T-helper 22 cell (primary cell): ENCODE measurements at regions not wholly inside any gene's neighbourhood (a gene's known extent, or its start where the extent isn't known, plus 50 kb on each side); places are given as distances from the start of the nearest gene placed in this dataset.

ENCODE experiments used
- DNase-seq: peaks from one replicate; pipeline ENCODE4 v3.0.0-alpha.2; 2020; ENCODE audit warnings: low read depth

DNA sequence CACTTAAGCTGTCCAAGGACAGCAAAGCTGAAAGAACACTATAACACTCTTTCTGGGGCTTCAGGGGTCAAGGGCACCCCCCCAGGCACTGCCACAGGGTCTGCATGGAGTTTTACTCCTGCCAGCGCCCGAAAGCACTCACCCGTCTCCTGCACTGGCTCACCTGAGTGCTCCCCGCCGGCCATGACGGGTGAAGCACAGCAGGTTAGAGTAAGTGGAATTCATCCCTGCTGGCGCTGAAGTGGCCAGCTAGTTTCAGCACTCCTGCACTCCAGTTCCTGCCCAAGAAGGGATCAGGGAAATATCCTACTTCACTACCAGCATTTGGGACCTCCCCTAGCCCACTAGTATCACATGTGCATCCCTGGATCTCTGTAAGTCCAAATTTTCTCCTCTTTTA is 516.0 kb downstream of the ZNF608 start:
- no peak for DNase-seq

DNA sequence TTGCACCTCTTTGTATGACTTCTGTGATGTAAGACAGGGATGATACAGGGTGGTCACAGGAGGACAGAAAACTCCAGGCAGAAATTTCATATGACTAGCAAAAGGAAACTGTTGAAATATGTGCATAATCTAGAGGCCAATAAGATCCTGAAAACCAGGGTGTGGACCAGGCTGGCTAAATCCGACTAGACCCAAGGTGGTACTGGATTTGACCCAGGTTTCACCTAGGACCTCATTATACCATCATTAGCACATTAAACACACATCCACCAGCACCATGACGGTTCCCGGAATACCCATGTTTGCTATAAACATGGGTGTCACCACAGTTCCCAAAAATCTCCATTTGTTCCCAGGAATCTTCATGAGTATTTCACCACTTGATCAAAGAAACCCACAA is 517.1 kb downstream of the ZNF608 start:
- DNase-seq = no peak

DNA sequence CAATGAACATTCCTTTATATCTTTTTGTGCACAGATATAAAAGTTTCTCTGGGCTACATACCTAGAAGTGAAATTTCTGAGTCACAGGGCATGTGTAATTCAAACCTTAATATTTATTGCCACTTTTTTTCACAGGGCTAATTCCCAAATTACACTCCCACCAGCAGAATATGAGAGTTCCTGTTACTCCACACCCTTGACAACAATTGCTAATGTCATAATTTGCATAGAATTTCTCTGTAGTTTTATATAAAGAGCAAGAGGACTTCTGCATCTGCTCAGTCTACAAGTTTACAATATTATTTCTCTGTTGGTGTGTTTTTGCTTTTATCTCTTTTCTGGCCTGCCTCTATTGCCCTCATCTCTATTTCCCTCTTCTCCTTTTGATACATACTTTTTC is 518.5 kb downstream of the ZNF608 start:
- DNase-seq = no peak

DNA sequence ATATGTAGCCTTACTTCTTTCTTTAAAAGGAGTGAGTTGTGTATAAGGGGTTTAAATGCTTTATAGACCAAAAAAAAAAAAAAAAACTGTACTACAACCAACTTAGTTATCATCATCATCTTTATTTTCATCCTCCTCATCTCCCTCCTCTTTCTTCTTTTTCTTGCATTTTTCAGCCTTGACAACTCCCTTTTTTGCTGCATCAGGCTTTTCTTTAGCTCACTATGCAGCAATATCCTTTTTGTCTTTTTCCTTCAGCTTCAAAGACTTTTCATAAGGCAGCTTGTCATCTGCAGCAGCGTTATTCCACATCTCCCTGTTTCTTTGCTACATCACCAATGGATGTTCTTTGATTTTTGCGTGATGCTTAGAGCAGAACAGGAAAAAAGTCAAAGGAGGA is 526.0 kb downstream of the ZNF608 start:
- DNase-seq = no peak

DNA sequence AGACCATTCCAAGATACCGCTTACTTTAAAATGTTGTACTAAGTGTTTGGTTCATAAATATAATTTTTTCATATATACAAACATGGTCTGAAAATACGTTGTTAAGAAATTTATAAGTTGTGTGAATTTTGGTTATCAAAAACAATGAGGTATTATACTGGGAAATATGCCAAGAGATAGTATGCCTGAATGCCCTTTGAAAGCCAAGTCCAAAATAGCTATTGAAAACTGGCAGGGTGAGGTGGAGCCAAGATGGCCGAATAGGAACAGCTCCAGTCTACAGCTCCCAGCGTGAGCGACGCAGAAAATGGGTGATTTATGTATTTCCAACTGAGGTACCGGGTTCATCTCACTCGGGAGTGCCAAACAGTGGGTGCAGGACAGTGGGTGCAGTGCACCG is 533.5 kb downstream of the ZNF608 start:
- no peak for DNase-seq

DNA sequence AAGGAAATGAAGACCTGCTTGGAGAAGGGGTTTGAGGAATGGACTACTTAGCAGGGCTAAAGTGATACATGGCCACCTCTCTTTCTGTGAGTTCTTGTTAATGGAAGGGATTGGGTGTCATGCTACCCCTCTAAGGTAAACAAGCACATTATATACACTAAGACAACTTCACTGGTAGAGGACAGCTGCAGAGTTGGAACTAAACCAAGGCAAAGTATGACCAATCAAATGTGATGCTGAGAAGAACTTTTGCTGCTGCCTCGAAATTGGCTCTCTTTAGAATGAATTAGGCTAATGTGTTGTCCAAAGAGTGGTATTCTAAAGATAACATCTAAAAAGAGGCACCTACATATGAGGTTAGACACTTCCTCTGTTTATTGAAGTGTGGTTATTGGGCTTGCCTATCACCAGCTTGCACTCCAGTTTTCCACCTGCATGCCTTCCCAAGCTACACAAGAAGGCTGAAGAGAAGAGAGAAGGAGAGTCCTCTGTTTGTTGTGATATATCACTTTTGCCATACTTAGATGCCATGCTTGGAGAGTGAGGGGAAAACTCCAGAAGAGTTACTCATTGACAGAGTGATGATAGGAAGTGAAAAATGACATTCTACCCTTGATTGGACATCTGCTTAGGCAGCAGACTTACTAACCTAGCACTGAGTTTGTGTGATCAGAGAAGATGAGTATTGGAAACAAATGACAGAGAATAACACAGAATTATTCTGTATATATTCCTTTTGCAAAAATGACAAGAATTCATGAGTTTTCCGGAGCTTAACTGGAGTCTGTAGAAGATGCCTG is 536.1 kb downstream of the ZNF608 start:
- DNase-seq = no peak

DNA sequence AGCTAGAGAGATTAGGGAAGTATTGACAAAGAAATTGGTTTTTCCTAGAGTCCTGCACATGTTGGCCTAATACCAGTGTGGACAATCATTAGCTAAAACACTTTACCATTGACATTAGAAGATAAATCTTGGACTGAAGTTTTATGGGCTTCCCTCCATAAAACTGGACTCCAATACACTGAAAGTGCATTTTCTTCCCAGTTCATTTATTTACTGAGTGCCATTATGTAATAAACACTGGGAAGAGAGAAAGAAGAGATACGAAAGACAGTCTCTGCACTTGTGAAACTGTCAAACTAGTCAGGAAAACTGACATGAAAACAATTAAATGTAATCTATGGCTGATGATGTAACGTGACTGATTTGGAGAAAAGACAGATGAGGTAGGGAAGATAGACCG is 539.3 kb downstream of the ZNF608 start:
- DNase-seq = no peak

DNA sequence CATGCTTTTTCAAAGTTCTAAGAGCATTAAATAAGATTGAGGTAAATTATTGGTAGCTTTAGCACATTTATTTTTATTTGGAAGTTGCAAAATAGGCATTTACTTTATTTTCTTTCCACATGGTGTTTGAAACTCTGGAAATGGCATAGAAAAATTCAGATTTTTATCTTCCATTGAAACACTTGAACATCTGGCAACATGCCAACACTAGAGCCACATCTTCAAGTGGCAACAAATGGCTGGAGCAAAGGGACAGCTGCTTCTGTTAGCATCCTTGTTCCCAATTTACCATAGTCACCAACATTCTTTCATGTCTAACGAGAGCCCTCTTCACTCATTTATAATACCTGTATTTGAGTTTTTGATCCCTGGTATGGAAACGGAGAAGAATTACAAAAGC is 539.9 kb downstream of the ZNF608 start:
- DNase-seq = no peak

DNA sequence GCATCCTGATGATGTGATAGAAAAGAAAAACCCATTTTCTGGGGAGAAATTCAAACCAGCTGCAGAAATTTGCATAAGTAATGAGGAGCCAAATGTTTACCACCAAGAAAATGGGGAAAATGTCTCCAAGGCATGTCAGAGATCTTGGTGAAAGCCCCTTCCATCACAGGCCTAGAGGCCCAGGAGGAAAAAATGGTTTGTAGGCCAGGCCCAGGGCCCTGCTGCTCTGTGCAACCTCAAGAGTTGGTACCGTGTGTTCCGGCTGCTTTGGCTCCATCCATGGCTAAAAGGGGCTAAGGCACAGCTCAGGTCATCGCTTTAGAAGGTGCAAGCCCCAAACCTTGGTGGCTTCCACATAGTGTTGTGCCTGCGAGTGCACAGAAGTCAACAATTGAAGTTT is 543.1 kb downstream of the ZNF608 start:
- DNase-seq = no peak

DNA sequence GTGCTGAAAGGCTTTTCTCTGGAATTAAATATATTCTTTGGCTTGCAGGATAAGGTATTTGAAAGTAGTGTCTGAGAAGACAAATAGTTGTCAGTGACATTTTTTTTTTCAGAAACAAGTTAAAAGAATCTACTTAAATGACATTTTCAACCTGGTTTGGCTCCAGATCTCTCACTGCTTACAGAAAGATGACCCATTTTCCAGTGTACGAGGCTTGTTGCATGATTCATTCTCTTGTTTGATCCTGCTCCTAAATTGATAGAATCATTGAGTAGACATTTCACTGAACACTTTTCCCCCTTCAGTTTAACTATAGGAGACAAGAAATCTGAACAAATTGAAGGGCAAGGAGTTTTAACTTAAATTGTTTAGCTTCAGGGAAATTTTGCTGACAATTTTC is 546.1 kb downstream of the ZNF608 start:
- DNase-seq = no peak

DNA sequence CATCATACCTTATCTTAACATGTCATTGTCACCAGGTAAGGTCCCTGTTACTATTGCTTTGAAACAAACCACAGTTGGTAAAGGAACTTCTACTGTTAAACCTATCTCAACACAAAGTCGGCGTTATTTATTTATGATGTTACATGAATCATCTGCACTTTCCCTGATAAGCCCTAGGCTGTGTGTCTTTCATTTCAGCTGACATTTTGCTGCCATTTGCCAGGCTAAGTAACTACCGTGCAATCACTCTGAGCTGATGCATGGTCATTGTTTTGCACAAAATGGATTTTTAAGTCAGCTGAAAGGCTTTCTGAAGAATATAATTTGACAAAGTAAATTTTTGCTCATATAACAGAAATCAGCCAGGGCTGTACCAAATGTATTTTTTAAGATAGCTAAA is 546.5 kb downstream of the ZNF608 start:
- no peak for DNase-seq

DNA sequence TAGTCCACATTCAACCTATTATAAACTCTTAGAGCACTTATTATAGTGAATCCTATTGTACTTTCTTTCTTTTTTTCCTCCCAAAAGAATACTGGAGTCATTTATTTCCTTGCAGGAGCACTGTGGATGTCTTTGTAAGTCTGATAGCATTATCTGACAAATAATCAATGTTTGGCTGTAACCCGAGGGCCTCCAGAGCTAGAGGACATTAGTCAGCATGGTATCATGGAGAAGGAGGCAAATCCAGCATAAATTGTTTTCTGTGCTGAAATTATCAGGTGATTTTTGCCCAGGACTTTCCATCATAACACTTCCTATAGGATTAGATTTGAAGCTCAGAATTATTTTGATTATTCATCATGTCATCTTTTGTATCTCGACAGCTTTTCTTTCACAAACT is 551.0 kb downstream of the ZNF608 start:
- DNase-seq = no peak

DNA sequence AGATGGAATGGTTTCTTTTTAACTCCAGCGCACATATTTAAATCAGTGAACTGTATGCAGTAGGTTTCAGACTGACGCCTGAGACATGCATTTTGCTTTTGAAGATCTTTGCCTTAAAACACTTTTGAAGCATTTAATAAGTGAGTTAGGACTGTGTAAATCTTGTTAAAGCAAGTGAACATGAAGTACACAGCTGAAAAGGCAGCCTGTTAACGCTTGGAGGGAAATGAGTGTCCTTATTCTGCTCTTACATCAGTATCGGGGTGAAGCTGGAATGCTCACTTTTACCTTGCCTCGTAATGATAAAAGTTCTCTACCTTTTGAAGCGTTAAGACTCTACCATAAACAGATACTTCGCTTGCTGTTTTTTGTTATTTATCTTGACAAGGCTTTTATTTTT is 552.2 kb downstream of the ZNF608 start:
- DNase-seq = no peak

DNA sequence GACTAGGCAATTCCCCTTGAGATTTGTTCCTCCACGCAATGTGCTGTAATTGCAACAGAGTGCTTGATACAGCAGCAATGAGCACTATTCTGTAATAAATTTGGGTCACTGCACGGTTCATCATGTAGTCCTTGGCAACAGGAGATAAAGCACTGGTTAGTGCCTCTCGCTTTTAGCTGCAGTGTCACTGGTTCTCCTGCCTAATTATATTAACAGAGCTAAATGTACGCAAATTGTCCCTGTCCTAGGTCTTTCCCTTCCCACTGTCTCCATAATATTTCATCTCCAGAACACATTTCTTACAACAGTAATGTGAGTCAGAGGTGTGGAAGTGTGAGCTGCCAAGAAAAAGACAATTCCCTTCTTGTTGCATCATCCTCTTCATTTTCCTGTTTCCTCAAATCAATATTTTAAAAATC is 553.1 kb downstream of the ZNF608 start:
- no peak for DNase-seq

DNA sequence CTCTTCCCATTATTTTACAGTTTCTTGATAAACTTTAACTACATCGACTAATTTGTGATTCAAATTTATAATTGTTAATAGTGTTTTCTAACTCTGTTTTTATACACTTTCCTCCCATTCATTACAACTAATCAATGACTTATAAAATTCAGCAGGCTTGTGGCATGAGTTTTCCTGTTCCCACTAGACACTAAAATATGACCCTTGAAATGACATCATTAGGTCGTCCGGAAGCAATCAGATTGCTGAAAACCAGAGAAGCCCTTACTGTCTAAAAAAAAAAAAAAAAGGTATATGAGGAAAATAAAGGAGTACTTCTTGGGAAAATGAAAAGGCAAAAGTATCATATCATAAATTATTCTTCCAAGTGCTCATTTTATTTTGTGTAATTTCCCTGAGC is 553.7 kb downstream of the ZNF608 start:
- no peak for DNase-seq

DNA sequence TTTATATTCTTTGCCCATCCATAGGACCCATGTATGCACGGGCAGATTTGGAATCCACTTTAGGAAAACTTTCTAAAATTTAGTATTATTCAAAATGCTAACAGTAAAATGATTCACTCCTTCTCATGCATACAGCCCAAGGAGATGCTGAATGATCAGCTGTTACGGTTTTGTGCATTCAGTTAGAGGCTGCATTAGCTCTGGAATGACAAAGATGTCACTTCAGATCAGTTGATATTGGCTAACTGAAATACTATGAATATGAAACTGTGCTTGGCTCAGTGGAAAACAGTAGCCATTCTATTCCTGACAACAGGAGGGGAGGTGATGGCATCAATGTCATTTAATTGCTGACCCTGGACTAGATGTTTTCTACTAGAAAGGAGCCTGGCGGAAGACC is 560.7 kb downstream of the ZNF608 start:
- no peak for DNase-seq

DNA sequence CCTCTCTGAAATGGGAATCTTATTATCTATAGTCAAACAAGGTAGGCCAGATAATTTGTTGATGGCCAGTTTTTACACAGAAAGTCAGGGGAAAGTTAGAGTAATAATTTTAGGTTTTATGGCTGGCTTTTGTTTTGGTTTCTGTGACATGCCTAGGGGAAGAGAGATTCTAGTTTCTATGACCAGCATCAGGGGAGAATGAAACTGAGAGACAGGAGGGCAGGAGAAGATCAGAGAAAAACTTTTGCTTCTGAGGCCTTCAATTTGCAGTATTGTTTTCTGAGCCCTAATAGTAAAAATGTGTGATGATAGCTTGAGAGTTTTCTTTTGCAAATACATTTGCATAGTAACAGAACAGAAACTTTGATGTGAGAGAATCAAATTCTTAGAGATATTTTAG is 564.3 kb downstream of the ZNF608 start:
- no peak for DNase-seq

DNA sequence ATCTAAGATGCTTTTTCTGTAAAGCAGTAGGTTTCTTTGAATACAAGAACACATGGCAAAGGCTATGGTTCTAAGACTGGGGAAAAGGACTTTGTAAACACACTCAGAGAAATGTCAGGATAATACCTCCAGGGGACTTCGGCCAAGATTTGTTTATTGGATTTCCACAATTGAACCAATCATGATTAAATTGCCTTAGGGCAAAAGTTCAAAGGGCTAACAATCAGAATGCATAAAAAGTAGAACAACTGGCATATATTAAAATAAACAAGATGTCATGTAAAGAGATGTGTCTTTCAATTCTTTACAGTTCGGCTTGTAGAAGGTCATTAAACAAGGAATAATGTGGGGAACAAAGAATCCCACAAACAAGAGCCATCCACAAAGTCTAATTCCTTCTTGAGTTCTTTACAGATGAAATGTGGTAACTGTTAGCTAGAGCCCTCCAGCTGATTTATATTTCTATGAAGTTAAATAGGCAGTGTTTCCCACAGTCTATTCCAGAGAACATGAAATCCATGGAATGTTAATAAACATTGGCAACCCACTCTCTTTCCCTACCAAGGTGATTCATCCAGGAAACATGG is 565.5 kb downstream of the ZNF608 start:
- DNase-seq = no peak

DNA sequence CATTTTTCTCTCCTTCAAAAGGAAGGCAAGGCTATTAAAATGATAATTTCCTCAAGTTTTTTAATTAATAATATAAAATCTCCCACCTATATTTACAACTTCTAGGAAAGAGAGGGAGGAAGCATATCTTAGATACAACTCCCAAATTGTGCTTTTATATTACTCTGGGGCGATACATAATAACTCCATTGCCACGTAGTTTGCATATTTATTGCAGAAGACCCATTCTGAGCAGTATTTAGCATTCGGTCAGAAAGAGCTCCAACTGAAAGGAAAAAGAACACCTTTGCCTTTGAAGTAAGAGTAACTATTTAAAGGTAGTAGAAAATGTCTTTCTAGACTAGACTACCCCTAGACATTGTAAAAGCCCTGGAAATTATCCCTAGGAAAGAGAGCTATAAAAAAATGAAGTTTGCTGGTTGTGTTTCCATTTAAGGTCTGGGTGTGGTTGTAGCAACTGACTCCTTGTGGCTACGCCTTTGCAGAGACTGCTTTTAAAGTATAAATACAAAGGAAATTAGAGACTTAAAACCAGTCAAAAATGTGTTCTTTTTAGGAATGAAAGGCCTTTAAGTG is 566.1 kb downstream of the ZNF608 start:
- no peak for DNase-seq

DNA sequence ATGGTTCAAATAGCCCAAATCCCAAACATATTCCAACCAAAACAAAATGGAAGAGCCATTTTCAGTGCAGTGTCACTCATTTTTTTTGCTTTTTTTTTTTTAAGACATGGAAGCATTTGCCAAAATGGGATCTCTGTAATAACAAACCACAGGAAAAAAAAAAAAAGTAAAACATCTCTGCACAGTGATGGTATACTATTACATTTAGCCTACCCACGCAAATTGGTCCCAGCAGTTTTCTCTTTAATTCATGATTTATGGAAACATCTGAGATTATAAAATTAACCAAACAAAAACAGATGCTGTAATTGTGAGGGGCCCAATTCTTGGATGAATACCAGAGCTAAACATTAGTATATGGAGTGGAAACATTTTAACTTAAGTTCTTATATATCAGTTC is 566.6 kb downstream of the ZNF608 start:
- no peak for DNase-seq

DNA sequence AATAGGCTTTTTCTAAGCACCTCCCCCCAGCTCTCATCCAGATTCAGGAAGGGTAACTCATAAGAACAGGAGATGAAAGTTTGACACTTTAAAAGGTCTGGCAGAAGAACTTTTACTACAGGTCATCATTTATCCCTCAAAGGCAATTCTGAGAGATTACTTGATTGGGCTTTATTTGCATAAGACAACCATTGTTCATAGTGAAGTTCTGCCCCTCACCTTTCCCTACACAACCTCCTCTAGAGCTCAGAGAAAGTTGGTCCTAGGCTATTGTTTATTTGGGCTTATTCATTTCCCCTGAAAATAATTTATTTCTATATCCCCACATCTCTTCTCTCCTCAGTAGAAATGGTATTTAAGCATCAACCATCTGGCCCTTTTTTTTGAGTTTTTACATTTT is 568.4 kb downstream of the ZNF608 start:
- DNase-seq = no peak

DNA sequence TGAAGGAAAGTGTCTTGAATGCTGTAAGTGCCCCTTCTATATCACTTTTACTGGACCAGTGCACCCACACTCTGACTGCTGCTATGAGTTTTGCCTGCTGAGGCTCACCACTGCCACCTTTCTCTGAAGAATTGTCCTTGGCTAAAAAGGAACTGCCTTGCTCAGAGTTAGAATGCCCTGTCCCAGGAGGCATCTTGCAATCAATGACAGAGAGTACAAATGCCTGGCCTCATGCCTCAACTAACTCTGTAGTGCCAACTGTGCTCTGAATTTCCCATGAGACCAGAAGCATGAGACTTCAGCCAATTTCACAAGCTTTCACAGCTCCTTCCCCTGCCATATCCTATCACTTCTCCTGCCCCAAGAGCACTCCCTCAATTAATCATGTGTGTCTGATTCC is 569.7 kb downstream of the ZNF608 start:
- no peak for DNase-seq

DNA sequence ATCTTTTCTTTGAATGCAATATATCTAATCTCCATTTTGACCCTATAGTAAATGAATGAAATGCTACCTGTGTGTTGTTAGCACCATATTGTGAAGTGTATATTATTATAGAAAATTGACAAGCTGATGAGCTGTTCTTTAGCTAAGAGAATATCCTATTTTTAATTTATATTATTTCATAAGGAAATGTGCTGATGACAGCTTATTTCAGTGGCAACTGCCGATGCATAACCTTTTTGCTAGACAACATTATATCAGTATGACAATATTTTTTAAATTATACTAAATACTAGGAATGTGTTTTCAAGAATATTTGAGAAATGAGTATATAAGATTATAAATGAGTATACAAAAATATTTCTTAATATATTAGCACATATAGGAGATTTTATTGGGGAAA is 573.1 kb downstream of the ZNF608 start:
- no peak for DNase-seq
